ENCODE measurements at regions not wholly inside any gene's neighbourhood (a gene's known extent, or its start where the extent isn't known, plus 50 kb on each side); places are given as distances from the start of the nearest gene placed in this dataset.
"Not testable (repeated sequence)": the region's sequence is repeated elsewhere in the genome, so short reads cannot be mapped to it uniquely, and the experiment has no call there.

DNA sequence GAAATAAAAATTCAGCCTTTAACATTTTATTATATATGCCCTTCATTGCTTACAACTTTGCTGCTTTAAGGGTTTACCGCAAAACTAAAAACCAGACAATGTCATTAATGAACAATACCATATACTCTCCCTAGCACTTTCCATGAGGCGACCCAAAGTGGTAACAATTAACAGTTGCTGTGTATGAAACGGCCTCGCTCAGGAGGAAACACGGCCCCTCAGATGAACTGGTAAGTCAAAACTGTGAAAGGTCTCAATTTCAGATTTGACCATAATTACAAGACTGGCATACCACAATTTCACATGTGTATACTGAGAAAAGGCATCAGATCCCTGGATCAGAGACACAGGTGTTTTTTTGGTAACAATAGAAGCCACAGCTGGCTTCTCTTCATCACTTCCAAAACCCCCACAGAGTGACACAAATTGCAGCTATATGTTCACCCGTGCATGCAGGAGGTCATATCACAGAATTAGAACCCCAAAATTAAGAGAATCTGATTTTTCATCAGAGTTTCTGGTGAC, 611.9 kb upstream of the ADAMTS5 start:
- DNase-seq, result no peak

DNA sequence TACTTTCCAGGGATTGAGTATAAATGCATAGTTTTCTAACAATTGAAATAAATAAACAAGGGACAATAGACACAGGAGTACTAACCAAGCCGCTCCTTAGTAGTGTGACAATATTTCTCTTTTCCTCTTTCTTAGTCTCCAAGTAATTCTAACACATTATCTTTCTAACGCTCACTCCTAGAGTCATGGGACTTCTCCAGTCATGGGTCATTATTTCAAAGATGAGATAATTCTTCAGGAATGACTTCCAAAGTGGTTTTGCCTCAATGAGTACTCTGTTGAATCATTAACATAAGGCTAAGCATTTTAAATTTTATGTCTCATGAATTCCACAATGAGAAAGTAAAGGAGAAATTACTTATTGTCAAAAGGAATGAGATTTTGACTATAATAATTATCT, 605.8 kb upstream of the ADAMTS5 start:
- no peak for DNase-seq

DNA sequence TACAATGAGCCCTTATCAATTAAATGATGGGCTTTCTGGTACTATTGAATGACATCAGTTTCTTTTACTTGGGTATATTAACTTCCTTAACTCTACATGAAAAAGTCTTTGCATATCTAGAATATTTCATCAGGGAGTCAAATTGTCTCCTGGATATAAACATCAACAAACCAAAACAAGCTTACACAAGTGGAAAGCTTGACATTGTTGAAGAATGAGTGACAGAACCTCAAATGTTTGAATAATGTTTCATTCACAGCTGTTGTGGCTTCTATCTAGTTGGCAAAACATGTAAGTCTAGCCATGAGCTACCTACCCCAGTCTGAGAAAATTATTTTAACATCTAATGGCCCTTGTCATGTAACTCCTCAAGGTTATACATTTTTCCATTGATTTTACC, 604.8 kb upstream of the ADAMTS5 start:
- no peak for DNase-seq

DNA sequence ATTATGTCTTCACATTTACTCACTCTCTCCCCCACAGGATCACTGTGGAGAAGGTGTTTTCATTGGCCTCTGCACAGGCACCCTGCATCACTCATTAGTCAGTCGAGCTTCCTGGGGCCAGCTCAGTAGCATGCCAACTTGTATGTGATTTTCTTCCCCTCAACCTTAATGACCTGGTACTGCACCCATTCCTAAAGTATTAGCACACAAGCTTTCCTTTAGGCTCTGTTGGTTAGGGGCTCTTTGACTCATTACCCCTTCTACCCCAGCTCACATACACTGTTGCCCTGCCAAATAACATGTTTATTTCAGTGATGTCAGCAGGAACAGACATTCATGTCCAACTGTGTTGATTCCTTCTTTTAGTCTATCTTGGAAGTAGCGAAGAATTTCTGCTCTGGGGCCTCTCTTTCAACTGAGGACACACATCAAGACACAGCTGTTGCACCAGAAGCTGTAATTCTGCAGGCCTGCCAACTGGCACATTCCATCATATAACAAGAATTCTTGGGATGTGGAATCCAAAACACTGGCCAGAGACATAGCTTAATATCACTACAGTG, 603.5 kb upstream of the ADAMTS5 start:
- DNase-seq, result no peak

DNA sequence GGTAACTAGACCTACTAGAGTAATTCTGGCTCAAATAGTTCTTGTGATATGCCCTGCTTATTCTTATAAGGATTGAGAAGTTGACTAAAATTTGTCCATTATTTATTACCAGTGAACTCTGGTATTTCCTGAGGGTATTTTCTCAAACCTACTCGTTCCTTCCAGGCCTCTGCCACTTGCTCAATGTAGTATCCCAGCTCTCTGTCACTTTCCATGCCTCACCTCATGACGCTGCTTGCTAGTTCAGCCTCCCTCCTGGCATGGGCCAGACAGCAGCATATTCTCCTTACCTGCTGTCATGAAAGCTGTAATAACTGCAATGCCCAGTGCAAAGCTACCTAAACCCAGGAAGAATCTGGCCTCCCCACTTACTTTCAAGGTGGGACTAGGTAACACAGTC, 602.9 kb upstream of the ADAMTS5 start:
- no peak for DNase-seq

DNA sequence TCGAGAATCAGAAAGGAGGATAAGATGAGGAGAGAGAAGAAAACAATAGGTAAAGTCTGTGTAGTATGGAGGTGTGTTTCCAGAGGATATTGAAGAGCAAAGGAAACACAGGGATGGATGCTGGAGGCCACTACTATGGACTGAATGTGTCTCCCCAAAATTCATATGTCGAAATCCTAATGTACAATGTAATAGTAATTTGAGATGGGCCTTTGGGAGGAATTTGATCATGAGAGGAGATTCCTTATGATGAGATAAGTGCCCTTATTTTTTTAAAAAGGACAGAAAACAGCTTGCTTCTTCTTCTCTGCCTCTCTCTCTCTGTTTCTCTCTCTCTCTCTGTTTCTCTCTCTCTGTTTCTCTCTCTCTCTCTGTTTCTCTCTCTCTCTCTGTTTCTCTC, 602.2 kb upstream of the ADAMTS5 start:
- DNase-seq, result no peak

DNA sequence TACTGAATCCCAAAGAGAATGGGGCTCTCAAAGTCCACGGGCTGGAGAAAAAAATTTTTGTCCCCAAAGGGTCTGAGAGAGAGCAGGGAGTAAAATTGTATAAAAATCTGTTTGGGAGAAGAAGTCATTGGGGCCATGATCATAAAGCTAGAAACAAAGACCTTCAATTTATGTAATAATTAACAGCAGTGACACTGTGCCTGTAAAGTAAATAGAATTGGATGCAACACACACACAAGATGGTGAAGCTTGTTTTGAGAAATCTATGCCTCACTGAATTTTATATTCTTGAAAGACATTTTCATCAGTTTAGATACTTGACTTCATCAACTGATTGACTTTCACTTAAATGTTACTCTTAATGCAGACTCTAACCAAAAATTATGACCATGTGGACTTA, 600.5 kb upstream of the ADAMTS5 start:
- DNase-seq, result no peak

DNA sequence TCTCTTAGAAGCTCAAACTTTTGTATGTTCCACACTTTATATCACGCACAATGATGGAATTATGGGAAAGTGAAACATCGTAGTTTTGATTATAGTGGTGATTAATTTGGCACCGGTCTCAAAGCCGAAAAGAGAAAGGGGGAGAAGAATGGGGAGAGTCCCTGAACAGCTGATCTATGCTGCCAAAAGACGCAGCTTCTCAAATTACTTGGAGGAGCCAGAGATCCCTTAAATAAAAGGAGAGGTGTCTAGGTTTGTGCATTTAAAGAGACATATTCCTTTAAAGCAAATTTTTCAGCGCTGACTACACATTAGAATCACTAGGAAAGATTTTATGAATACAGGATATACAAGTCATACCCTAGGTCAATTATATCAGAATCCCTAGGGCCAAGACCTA, 599.6 kb upstream of the ADAMTS5 start:
- DNase-seq, result no peak

DNA sequence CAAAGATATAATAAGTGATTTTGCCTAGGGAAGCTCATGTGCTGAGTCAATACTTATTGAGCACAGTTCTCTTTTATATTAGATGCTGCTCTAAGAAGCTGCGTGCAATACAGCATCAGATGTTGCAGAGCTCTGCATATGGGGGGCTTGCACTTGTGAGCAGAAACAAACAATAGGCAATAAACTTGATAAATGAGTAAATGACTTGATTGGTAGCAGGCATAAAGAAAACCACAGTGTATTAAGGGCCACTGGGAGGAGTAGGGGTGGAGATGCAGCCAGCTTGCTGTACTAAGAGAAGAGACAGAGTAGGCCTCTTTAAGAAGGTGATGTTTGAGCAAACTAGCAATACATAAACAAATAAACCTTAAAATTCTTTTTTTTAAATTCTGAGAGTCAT, 598.5 kb upstream of the ADAMTS5 start:
- no peak for DNase-seq

DNA sequence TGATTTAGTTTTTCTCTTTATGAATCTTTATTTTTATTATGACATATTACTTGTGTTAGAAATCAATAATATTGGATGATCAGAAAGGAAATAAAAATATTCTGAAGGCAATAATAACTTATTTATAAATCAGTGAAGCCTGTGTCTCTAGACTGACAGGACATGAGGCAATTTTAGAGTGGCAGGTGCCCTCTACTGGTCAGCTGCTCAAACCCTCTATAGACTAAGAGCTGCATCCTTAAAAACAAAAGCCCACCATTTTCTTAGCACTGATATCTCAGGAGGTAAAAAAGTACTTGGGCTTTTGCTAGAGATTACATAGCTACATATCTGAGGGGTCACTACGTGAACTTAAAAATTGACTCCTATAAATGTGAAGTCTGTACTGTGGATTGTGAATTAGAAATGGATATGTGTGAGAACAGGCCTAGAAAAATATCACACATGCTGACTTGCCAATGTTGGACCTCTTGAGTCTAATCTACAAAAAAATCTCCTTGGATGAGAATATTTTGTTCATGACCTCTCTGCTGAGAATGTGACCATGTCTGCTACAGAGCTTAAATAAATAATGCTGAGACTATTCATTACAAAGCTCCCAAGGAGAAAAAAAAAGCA, 597.9 kb upstream of the ADAMTS5 start:
- no peak for DNase-seq

DNA sequence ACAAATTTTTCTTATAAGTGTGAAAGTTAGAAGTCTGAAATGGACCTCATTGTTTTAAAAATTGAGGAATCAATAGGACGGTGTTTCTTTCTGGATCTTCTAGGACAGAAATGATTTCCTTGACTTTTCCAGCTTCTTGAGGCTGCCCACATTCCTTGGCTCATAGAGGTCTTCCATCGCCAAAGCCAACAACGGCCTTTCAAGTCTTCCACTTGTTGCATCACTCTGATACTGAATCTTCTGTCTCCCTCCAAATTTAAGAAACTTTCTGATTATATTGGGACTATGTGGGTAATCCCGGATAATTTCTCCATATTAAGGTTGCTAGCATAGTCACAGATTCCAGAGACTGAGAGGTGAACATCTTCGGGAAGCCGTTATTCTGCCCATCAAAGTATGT, 595.4 kb upstream of the ADAMTS5 start:
- no peak for DNase-seq

DNA sequence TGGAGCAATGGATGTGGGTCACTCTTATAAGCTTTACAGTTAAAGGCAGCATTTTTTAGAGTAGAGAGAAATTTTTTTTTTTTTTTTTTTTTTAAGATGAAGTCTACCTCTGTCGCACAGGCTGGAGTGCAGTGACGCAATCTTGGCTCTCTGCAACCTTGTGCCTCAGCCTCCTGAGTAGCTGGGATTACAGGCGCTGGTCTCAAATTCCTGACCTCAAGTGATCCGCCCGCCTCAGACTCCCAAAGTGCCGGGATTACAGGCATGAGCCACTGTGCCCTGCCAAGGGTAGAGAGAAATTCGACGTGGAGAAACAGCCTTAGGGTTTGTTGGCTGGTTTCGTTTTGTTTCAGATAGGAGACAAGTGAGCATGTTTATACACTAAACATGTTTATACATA, 594.2 kb upstream of the ADAMTS5 start:
- DNase-seq, result no peak

DNA sequence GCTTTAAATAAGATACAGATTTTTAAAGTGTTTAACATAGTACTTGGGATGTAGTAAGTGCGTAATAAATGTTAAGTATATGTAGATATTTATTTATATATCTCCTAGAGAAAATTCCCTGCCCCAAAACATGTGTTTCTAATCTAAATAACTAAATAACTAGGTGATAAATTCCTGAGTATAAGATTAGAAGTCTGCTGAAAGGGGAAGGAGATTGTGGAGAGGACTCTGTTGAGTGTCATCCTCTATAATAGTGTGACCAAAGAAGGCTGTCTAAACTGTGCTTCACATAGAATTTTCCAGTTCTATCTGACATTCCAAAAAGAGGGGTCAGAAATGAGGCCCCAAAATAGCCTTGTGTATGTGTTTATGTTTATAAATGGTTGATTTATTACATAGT, 590.5 kb upstream of the ADAMTS5 start:
- no peak for DNase-seq

DNA sequence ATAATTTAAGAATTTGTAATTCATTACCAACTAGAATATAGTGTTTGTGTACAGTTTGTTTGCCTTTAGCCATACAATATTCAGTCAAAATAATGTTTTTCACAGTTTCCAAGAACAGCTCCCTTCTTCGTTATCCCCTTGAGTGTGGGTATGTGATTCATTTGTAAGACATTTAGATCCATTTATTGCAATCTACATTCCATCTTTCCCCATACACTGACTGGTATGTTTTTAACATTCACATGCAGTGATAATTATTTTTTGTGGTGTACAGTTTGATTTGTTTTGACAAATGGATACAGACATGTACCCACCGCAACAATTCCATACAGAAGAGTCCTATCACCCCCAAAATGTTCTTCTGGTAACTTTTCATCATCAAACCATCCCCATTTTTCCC, 589.1 kb upstream of the ADAMTS5 start:
- no peak for DNase-seq

DNA sequence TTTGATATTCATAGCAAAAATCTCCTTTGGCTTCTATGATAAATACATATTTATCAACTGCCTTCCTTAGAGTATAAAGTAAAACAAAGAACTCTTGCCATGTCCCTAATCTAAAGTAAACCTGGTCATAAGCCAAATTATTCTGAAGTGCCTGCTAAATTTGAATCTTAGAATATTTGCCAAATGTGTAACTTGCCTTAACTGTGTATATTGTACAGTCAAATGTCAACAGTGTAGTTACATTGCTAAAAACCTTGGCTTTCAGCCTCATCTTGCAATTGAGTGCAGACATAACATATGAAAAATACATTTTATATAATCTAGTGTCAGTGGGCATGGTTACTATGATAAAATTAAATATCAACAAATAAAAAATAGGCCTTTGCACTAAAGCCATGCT, 583.4 kb upstream of the ADAMTS5 start:
- no peak for DNase-seq

DNA sequence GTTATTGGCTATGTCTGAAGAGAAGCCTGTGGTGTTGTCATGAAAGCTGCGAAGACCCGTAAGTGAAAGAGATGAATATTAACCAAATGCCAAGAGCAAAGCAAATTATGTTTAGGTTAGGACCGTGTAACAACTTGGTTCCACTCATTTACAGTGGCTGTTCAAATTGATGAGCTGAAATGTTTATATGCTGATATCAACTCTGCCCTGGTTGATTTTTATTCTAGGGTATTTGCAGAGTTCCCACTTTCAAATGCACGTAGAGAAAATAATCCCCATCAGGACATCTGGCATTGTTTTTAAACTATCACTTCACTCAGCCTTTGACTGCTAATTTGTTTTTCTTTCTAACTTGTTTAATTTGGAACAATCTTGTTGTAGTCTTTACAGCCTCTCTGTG, 581.6 kb upstream of the ADAMTS5 start:
- no peak for DNase-seq

DNA sequence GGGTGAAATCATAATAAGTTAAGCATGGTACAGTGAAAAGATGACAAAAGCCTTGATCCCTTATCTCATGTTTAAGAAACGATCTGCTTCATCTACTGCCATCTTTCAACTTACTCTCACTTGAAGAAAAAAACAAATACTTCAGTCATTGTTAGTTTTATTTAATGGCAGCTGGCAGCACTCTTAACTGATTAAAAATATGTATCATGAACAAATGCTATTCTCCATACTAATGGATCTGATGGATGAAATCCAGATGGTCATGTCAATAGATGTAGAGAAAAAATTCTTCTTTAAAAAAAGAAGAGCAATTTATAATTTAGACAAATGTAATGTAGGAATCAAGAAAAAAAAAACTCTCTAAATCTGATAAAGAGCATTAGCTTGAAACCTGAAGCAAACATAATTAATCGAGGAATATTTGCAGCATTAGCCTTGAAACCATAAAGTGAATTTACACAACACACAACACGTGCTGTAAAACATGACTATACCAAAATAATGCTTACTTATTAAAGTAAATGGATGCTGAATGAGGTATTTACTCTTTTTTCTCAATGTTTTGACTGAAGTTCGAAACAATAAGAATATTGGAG, 579.0 kb upstream of the ADAMTS5 start:
- DNase-seq, result no peak

DNA sequence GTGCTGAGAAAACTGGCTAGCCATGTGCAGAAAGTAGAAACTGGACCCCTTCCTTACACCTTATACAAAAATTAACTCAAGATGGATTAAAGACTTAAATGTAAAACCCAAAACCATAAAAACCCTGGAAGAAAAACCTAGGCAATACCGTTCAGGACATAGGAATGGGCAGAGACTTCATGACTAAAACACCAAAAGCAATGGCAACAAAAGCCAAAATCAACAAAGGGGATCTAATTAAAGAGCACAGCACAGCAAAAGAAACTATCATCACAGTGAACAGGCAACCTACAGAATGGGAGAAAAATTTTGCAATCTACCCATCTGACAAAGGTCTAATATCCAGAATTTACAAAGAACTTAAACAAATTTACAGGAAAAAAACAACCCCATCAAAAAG, 575.2 kb upstream of the ADAMTS5 start:
- DNase-seq, result not testable (repeated sequence)

DNA sequence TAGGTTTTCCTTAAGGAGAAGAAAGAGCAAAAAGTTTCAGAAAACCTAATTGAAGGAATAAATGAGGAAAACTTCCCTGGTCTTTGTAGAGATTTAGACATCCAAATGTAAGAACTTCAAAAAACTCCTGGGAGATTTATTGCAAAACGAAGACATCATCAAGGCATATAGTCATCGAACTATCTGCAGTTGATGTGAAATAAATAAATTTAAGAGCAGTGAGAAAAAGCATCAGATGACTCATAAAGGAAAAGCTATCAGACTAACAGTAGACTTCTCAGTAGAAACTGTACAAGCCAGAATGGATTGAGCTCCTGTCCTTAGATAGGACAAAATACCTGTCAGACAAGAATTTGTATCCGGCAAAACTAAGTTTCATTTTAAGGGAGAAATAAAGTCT, 569.4 kb upstream of the ADAMTS5 start:
- DNase-seq, result no peak

DNA sequence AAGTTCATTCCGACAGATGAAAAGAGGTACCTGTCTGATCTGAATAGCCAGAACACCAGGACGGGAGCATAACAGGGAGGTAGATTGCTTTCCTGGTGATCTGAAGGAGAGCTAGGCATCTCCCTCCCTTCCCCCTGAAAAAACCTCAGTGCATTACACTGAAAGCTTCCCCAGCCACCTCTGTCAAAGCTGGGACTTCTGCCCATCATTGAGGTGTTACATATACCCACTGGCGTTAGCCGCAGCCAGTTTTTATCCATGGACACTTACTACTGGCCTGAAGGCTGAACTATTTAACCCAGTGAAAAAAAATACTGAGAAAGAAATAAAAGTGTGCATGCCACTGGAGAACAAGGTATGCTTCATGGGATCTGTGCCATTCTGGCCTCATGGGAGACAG, 568.3 kb upstream of the ADAMTS5 start:
- no peak for DNase-seq

DNA sequence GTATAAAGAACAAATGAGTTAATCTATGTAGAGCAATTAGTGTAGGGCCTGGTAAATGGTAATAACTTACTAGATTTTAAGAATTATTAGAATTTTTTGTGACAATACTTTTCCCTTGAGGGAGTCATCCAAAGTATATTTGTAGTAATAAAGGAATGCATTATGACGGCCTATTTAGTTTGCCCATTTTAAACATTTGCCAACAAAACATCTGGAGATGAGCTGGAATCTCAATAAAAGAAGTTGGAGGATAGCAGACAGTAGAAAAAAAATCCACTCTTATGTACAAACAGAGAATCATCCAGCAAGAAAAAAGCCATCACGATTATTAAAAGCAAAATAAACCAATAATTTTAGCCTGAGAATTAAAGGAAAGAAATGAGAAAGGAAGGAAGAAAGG, 567.3 kb upstream of the ADAMTS5 start:
- no peak for DNase-seq

DNA sequence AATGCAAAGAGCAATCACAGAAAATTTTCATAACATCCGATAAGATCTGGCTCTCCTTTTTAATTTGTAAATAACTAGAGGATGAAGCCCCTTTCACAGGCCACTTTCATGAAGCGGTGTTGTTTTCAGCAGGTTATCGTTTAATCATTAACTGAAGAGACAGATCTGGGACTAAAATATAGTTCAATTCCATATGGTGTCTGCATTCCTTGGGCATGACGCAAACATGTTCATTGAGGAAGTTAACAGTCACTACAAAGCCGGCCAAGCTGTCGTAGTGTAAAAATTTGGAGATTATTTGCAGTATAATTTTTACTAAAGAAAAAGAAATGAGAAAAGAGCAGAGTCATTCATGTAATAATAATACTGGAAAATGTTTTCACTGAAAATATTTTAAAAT, 565.2 kb upstream of the ADAMTS5 start:
- no peak for DNase-seq

DNA sequence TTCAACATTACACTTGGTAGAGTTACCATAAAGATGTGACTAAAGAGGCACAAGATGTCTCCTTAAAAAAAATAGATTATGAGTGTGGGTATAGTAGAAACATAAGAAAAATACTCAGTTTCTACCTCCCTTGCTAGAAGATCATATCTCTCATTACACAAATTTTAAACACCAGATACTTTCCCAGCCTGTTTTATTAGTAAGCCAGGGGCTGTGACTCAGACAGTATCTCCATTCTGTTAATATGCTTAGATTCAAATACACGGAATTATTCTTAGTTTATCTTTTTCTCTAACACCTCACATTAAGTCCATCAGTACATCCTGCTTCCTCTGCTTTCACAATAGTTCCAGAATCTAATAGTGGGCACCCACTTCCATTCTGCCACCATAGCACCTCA, 561.8 kb upstream of the ADAMTS5 start:
- DNase-seq, result no peak

DNA sequence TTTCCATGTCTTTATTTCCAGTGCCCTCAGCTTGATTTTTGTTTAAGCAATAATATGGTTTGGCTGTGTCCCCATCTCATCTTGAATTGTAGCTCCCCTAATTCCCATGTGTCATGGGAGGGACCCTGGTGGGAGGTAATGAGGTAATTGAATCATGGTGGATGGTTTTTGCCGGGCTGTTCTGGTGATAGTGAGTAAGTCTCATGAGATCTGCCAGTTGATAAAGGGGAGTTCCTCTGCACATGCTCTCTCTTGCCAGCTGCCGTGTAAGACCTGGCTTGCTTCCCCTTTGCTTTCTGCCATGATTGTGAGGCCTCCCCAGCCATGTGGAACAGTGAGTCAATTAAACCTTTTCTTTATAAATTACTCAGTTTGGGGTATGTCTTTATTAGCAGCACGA, 559.6 kb upstream of the ADAMTS5 start:
- DNase-seq, result no peak

DNA sequence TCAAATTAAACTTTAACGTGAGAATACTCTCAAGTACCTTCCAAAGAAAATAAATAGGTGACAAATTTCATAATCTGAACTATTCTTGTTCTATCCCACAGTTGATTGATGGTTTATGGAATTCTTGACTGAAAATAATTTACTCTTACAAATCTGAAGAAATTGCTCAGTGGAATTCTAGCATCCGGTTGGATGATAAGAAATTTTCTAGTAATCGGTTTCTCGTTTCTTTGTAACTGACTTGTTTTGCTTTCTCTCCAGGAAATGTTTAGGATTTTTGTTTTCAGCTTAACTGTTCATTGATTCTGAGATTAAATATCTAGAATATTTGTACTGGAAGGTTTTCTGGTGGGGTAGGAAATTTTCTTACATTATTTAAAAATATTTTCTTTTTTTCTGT, 558.9 kb upstream of the ADAMTS5 start:
- no peak for DNase-seq
